H9 (cell line): ENCODE measurements at regions not wholly inside any gene's neighbourhood (a gene's known extent, or its start where the extent isn't known, plus 50 kb on each side); places are given as distances from the start of the nearest gene placed in this dataset.

Experiments used
- DNase-seq: peaks from one replicate; pipeline ENCODE4 v3.0.0-alpha.2; 2017
- H2AFZ ChIP-seq: one replicate; pipeline ENCODE4 v1.6.1; 2013; ENCODE audit warnings: mild to moderate bottlenecking, low read length, control low read depth, moderate library complexity
- H2AK5ac ChIP-seq: 2 replicates; pipeline ENCODE4 v1.6.1; 2013; ENCODE audit warnings: low read length, control low read depth, mixed read lengths; ENCODE audit not compliant: insufficient read length
- H2BK120ac ChIP-seq: one replicate; pipeline ENCODE4 v1.6.1; 2013; ENCODE audit warnings: low read depth, mild to moderate bottlenecking, low read length, control low read depth, inconsistent platforms; ENCODE audit not compliant: poor library complexity, severe bottlenecking
- H2BK12ac ChIP-seq: 2 replicates; pipeline ENCODE4 v1.6.1; 2013; ENCODE audit warnings: low read length, control low read depth, mixed read lengths, low read depth; ENCODE audit not compliant: insufficient read length
- H2BK15ac ChIP-seq: 2 replicates; pipeline ENCODE4 v1.6.1; 2013; ENCODE audit warnings: low read depth, low read length, control low read depth
- H2BK20ac ChIP-seq: one replicate; pipeline ENCODE4 v1.6.1; 2013; ENCODE audit warnings: low read depth, mild to moderate bottlenecking, low read length, control low read depth, inconsistent platforms; ENCODE audit not compliant: poor library complexity, severe bottlenecking
- H2BK5ac ChIP-seq: 2 replicates; pipeline ENCODE4 v1.6.1; 2013; ENCODE audit warnings: low read length, control low read depth, mixed read lengths; ENCODE audit not compliant: insufficient read length
- H3K14ac ChIP-seq: 2 replicates; pipeline ENCODE4 v1.6.1; 2013; ENCODE audit warnings: low read length, control low read depth; ENCODE audit not compliant: insufficient read depth
- H3K18ac ChIP-seq: 2 replicates; pipeline ENCODE4 v1.6.1; 2013; ENCODE audit warnings: low read depth, mild to moderate bottlenecking, mixed read lengths, low read length, control low read depth; ENCODE audit not compliant: insufficient read length
- H3K23ac ChIP-seq: 2 replicates; pipeline ENCODE4 v1.6.1; 2013; ENCODE audit warnings: low read length, control low read depth, mixed read lengths, low read depth; ENCODE audit not compliant: insufficient read length
- H3K23me2 ChIP-seq: 2 replicates; pipeline ENCODE4 v1.6.1; 2013; ENCODE audit warnings: low read depth, mild to moderate bottlenecking, mixed read lengths, low read length, control low read depth; ENCODE audit not compliant: insufficient read length, poor library complexity, severe bottlenecking
- H3K27ac ChIP-seq: 2 replicates; pipeline ENCODE4 v1.5.1; 2013; ENCODE audit warnings: low read length, control low read depth, mixed read lengths, low read depth; ENCODE audit not compliant: insufficient read length
- H3K27me3 ChIP-seq: 2 replicates; pipeline ENCODE4 v1.6.1; 2013; ENCODE audit warnings: low read length, control low read depth, inconsistent platforms; ENCODE audit not compliant: insufficient read depth
- H3K4ac ChIP-seq: 2 replicates; pipeline ENCODE4 v1.6.1; 2013; ENCODE audit warnings: low read depth, mild to moderate bottlenecking, control low read depth, inconsistent platforms, low read length, moderate library complexity
- H3K4me1 ChIP-seq: 2 replicates; pipeline ENCODE4 v1.6.1; 2013; ENCODE audit warnings: low read length, control low read depth, inconsistent platforms; ENCODE audit not compliant: insufficient read depth
- H3K4me2 ChIP-seq: 2 replicates; pipeline ENCODE4 v1.6.1; 2013; ENCODE audit warnings: low read length, control low read depth, mixed read lengths; ENCODE audit not compliant: insufficient read length, insufficient read depth
- H3K56ac ChIP-seq: 2 replicates; pipeline ENCODE4 v1.6.1; 2013; ENCODE audit warnings: low read depth, mild to moderate bottlenecking, mixed read lengths, low read length, control low read depth; ENCODE audit not compliant: insufficient read length
- H3K79me1 ChIP-seq: 2 replicates; pipeline ENCODE4 v1.6.1; 2013; ENCODE audit warnings: low read depth, mild to moderate bottlenecking, moderate library complexity, low read length, control low read depth, inconsistent platforms; ENCODE audit not compliant: insufficient read depth, poor library complexity, severe bottlenecking
- H3K79me2 ChIP-seq: 2 replicates; pipeline ENCODE4 v1.6.1; 2013; ENCODE audit warnings: low read length, control low read depth, inconsistent platforms; ENCODE audit not compliant: insufficient read depth
- H3K9ac ChIP-seq: 2 replicates; pipeline ENCODE4 v1.6.1; 2013; ENCODE audit warnings: low read length, control low read depth, mixed read lengths; ENCODE audit not compliant: insufficient read length; ENCODE audit errors: extremely low read depth
- H3K9me3 ChIP-seq: one replicate; pipeline ENCODE4 v1.6.1; 2013; ENCODE audit warnings: low read depth, low read length, inconsistent platforms; ENCODE audit not compliant: control insufficient read depth
- H3T11ph ChIP-seq: one replicate; pipeline ENCODE4 v1.6.1; 2013; ENCODE audit warnings: mild to moderate bottlenecking, low read length, control low read depth, inconsistent platforms
- H4K20me1 ChIP-seq: one replicate; pipeline ENCODE4 v1.6.1; 2013; ENCODE audit not compliant: control insufficient read depth, insufficient read length, insufficient read depth
- H4K5ac ChIP-seq: 2 replicates; pipeline ENCODE4 v1.6.1; 2013; ENCODE audit warnings: low read depth, mild to moderate bottlenecking, mixed read lengths, low read length, control low read depth; ENCODE audit not compliant: insufficient read length
- H4K8ac ChIP-seq: replicated peaks from 2 replicates; pipeline ENCODE4 v1.6.1; 2013; ENCODE audit warnings: low read length, control low read depth, mixed read lengths, low read depth; ENCODE audit not compliant: insufficient read length
- H4K91ac ChIP-seq: 2 replicates; pipeline ENCODE4 v1.6.1; 2013; ENCODE audit warnings: low read depth, mild to moderate bottlenecking, moderate library complexity, mixed read lengths, low read length, control low read depth; ENCODE audit not compliant: insufficient read length
- H3K27ac Mint-ChIP-seq, 3 experiments: 2 replicates in 2 of 3; 3 replicates in 1 of 3; pipeline ENCODE4 v1.8.0; 2020 to 2021; ENCODE audit warnings: mixed read lengths in 3 of 3, mild to moderate bottlenecking in 1 of 3, moderate library complexity in 1 of 3
- H3K27me3 Mint-ChIP-seq: 2 replicates; pipeline ENCODE4 v1.8.0; 2021; ENCODE audit warnings: low read depth, mild to moderate bottlenecking, moderate library complexity, mixed read lengths
- H3K36me3 Mint-ChIP-seq, 3 experiments: 2 replicates in 2 of 3; 3 replicates in 1 of 3; pipeline ENCODE4 v1.8.0; 2020 to 2021; ENCODE audit warnings: low read depth in 3 of 3, mixed read lengths in 3 of 3; ENCODE audit not compliant: insufficient read depth in 1 of 3
- H3K4me1 Mint-ChIP-seq, 2 experiments: 2 replicates each; pipeline ENCODE4 v1.8.0; 2020; ENCODE audit warnings: mixed read lengths in 2 of 2
- H3K4me3 Mint-ChIP-seq, 2 experiments: 2 replicates in 1 of 2; 3 replicates in 1 of 2; pipeline ENCODE4 v1.8.0; 2020 to 2021; ENCODE audit warnings: mild to moderate bottlenecking in 2 of 2, mixed read lengths in 2 of 2, moderate library complexity in 1 of 2
- H3K9me3 Mint-ChIP-seq, 2 experiments: 2 replicates in 1 of 2; 3 replicates in 1 of 2; pipeline ENCODE4 v1.8.0; 2020; ENCODE audit warnings: mild to moderate bottlenecking in 2 of 2, mixed read lengths in 2 of 2, moderate library complexity in 1 of 2
- CTCF ChIP-seq: fragments of 200-600 bp; sonication (generic); conservative IDR thresholded peaks from 3 replicates; pipeline ENCODE4 v1.8.0; 2021; ENCODE audit warnings: antibody characterized with exemption, mild to moderate bottlenecking
- WGBS: extraction: QIAGEN DNeasy Blood & Tissue Kit; methylation state at CpG from one replicate; pipeline ENCODE4 v1.1.7; 2013; ENCODE audit warnings: missing lambda C conversion rate, low lambda C conversion rate, mixed read lengths; ENCODE audit not compliant: insufficient read length; ENCODE audit errors: extremely low coverage; 5-methylcytosine and 5-hydroxymethylcytosine counted together

DNA sequence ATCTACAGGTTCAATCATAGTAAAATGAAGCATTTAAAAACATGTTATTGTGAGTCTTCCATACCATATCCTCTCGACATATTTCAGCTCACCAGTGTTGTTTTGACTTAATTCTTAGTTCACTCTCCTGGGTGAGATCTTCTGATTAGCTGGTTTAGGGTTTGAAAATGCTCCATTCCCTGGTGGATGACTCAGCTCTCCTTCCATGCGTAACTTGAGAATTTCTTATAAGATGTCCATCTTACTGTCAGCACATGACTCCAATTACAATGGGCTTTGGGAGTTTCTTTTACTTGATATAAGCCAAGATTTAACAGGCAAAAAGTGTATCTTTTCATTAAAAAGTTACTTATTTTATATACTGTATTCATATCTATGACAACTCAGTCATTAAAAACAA lies 476.5 kb downstream of the BRINP3 start:
- no peaks in the 10 kb centered on the region for H3K36me3 Mint-ChIP-seq

More for the DNA sequence above, 476.5 kb downstream of the BRINP3 start:
- no CpG with 5 or more reads among the region's 2 CpGs for WGBS
- H3T11ph ChIP-seq, result no peak overlapping the region
- H3K14ac ChIP-seq, result no peak overlapping the region
- H3K23ac ChIP-seq, result no peak overlapping the region
- no peak overlapping the region for H2BK120ac ChIP-seq
- no peaks in the 10 kb centered on the region for H3K9me3 ChIP-seq
- H3K23me2 ChIP-seq, result no peaks in the 10 kb centered on the region
- no peak for TF ChIP-seq CTCF
- H4K91ac ChIP-seq, result no peak overlapping the region
- no peak overlapping the region for H3K4me2 ChIP-seq
- no peak overlapping the region for H2AK5ac ChIP-seq
- H2BK20ac ChIP-seq, result no peak overlapping the region
- H3K27ac ChIP-seq, result no peak overlapping the region
- H2AFZ ChIP-seq, result no peak overlapping the region
- 0 out of 2 replicates have a peak, but pooled peaks cover 2% of the 10 kb centered on the region for H3K4me1 ChIP-seq
- H3K9ac ChIP-seq, result no peak overlapping the region
- H4K5ac ChIP-seq, result no peak overlapping the region
- H3K4me3 Mint-ChIP-seq, result no peak overlapping the region
- peaks cover 0 to 5% of the 10 kb centered on the region in 2 experiments; a peak in 2 of 4 replicates for H3K4me1 Mint-ChIP-seq
- no peaks in the 10 kb centered on the region for H3K9me3 Mint-ChIP-seq
- no peaks in the 10 kb centered on the region for H3K27me3 ChIP-seq
- H3K56ac ChIP-seq, result no peak overlapping the region
- no peaks in the 10 kb centered on the region for H3K79me2 ChIP-seq
- no peak overlapping the region for H2BK15ac ChIP-seq
- peak overlapping the region in 1 of 3 experiments; percentile 34; a peak in 1 of 7 replicates for H3K27ac Mint-ChIP-seq
- no peak overlapping the region for H4K8ac ChIP-seq
- no peaks in the 10 kb centered on the region for H3K79me1 ChIP-seq
- no peaks in the 10 kb centered on the region for H4K20me1 ChIP-seq
- no peak overlapping the region for H3K4ac ChIP-seq
- H3K27me3 Mint-ChIP-seq, result no peaks in the 10 kb centered on the region
- H3K18ac ChIP-seq, result no peak overlapping the region
- no peak for DNase-seq
- no peak overlapping the region for H2BK5ac ChIP-seq
- no peak overlapping the region for H2BK12ac ChIP-seq
